Tibial nerve (tissue), 4 donors: ENCODE measurements at regions not wholly inside any gene's neighbourhood (a gene's known extent, or its start where the extent isn't known, plus 50 kb on each side); places are given as distances from the start of the nearest gene placed in this dataset.
"Not testable (repeated sequence)": the region's sequence is repeated elsewhere in the genome, so short reads cannot be mapped to it uniquely, and the experiment has no call there.

ENCODE experiments used
- DNase-seq, 2 donors: peaks; one replicate each; pipeline ENCODE4 v3.0.0-alpha.2; 2019; ENCODE audit warnings: low spot score in 2 of 2
- H3K27ac ChIP-seq, 4 donors: fragments of 200-600 bp; sonication (generic) in 3 of 4; one replicate each; pipeline ENCODE4 v1.5.1; 2017 to 2019; ENCODE audit warnings: mild to moderate bottlenecking in 1 of 4
- H3K27me3 ChIP-seq, 2 donors: fragments of 200-600 bp; sonication (generic) in 1 of 2; one replicate each; pipeline versions ENCODE4 v1.5.1 to v1.6.0; 2017 to 2019
- H3K36me3 ChIP-seq, 3 donors: fragments of 200-600 bp; sonication (generic); one replicate each; pipeline ENCODE4 v1.5.1; 2018 to 2019
- H3K4me1 ChIP-seq, 4 donors: fragments of 200-600 bp; sonication (generic) in 3 of 4; one replicate each; pipeline ENCODE4 v1.5.1; 2017 to 2019
- H3K4me3 ChIP-seq, 4 donors: fragments of 200-600 bp; sonication (generic) in 3 of 4; one replicate each; pipeline ENCODE4 v1.5.1; 2017 to 2019; ENCODE audit warnings: mild to moderate bottlenecking in 1 of 4, moderate library complexity in 1 of 4
- H3K9me3 ChIP-seq, 4 donors: fragments of 200-600 bp; sonication (generic) in 3 of 4; one replicate each; pipeline ENCODE4 v1.5.1; 2017 to 2019
- EP300 ChIP-seq, 2 donors: sonication (generic); formaldehyde crosslinking; IDR thresholded peaks; one replicate each; pipeline ENCODE4 v1.6.1; 2017; ENCODE audit warnings: antibody characterized with exemption in 2 of 2, mild to moderate bottlenecking in 1 of 2
- POLR2A ChIP-seq, 2 donors: fragments of 450-650 bp; IDR thresholded peaks; one replicate each; pipeline ENCODE4 v1.6.1; 2017; ENCODE audit warnings: antibody characterized with exemption in 2 of 2, mild to moderate bottlenecking in 2 of 2, moderate library complexity in 2 of 2
- WGBS, 2 donors: methylation state at CpG; one replicate each; pipeline ENCODE4 v1.1.5; 2018; 5-methylcytosine and 5-hydroxymethylcytosine counted together
- TF ChIP-seq, protein P1 (sequence below), 5 experiments: fragments of 200-600 bp in 3 of 5; fragments of 450-650 bp in 2 of 5; sonication (generic) in 3 of 5; IDR thresholded peaks; one replicate each; pipeline ENCODE4 v1.5.1; 2016 to 2019; ENCODE audit warnings: antibody characterized with exemption in 5 of 5, mild to moderate bottlenecking in 3 of 5, moderate library complexity in 2 of 5

DNA sequence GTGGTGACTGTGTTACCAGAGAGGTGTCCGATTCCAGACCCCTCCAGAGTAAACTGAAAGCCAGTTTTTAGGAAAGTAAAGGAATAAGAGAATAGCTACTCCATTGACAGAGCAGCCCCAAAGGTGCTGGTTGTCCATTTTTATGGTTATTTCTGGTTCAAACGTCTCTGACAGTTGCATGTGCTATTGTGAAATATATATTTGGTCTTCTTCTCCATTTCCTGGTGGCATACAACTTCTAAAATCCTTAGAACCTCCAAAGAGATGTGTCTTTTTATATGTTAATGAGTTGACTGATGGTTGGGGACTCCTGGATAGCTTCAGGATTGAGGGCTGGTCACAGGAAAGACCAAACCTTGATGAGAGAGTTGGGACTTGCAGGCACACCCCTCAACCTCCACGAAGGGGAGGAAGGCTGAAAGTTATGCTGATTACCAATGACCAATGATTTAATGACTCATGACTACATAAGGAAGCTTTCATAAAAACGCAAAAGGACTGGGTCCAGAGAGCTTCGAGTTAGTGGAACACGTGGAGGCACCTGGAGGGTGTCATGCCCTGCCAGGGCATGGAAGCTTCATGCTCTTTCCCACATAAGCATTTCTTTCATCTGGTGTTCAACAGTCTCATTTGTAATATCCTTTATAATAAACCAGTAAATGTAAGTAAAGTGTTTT, 100.7 kb downstream of the SLC16A1 start:
- no peak for DNase-seq
- 52 to 56% methylated on average over 6 of the region's 6 CpGs for WGBS, 2 donors
- TF ChIP-seq POLR2A (IDR thresholded peaks at IDR 0.05) (no peak), EP300 (IDR thresholded peaks at IDR 0.05) (no peak)
- TF ChIP-seq, protein P1, sequence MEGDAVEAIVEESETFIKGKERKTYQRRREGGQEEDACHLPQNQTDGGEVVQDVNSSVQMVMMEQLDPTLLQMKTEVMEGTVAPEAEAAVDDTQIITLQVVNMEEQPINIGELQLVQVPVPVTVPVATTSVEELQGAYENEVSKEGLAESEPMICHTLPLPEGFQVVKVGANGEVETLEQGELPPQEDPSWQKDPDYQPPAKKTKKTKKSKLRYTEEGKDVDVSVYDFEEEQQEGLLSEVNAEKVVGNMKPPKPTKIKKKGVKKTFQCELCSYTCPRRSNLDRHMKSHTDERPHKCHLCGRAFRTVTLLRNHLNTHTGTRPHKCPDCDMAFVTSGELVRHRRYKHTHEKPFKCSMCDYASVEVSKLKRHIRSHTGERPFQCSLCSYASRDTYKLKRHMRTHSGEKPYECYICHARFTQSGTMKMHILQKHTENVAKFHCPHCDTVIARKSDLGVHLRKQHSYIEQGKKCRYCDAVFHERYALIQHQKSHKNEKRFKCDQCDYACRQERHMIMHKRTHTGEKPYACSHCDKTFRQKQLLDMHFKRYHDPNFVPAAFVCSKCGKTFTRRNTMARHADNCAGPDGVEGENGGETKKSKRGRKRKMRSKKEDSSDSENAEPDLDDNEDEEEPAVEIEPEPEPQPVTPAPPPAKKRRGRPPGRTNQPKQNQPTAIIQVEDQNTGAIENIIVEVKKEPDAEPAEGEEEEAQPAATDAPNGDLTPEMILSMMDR (IDR thresholded peaks at IDR 0.05) = no peak
- peak overlapping the region in 1 of 4 donors; percentile 29 for H3K4me3 ChIP-seq
- peaks cover 0 to 13% of the 10 kb centered on the region in 2 donors for H3K27me3 ChIP-seq
- no peak overlapping the region for H3K27ac ChIP-seq
- no peaks in the 10 kb centered on the region for H3K4me1 ChIP-seq
- no peaks in the 10 kb centered on the region for H3K36me3 ChIP-seq
- no peaks in the 10 kb centered on the region for H3K9me3 ChIP-seq

DNA sequence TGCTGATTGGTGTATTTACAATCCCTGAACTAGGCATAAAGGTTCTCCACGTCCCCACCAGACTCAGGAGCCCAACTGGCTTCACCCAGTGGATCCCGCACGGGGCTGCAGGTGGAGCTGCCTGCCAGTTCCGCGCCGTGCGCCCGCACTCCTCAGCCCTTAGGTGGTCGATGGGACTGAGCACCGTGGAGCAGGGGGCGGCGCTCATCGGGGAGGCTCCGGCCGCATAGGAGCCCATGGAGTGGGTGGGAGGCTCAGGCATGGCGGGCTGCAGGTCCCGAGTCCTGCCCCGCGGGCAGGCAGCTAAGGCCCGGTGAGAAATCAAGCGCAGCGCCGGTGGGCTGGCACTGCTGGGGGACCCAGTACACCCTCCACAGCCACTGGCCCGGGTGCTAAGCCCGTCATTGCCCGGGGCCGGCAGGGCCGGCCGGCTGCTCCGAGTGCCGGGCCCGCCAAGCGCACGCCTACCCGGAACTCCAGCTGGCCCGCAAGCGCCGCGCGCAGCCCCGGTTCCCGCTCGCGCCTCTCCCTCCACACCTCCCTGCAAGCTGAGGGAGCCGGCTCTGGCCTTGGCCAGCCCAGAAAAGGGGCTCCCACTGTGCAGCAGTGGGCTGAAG, 101.5 kb downstream of the SLC16A1 start:
- H3K27me3 ChIP-seq = peaks cover 0 to 21% of the 10 kb centered on the region in 2 donors
- H3K4me3 ChIP-seq = peak overlapping the region in 3 of 4 donors; percentile 11 to 29 (median 15)
- DNase-seq, H3K4me1 ChIP-seq, H3K27ac ChIP-seq, H3K36me3 ChIP-seq, H3K9me3 ChIP-seq: not testable (repeated sequence)
- 14 to 28% methylated on average over 33 to 37 of the region's 45 CpGs for WGBS, 2 donors

DNA sequence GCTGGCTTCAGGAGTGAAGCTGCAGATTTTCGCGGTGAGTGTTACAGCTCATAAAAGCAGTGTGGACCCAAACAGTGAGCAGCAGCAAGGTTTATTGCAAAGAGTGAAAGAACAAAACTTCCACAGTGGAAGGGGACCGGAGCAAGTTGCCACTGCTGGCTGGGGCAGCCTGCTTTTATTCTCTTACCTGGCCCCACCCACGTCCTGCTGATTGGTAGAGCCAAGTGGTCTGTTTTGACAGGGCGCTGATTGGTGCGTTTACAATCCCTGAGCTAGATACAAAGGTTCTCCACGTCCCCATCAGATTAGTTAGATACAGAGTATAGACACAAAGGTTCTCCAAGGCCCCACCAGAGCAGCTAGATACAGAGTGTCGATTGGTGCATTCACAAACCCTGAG, 102.1 kb downstream of the SLC16A1 start:
- DNase-seq, H3K4me3 ChIP-seq, H3K36me3 ChIP-seq, H3K9me3 ChIP-seq, H3K27ac ChIP-seq: not testable (repeated sequence)
- H3K27me3 ChIP-seq = peaks cover 0 to 25% of the 10 kb centered on the region in 2 donors
- peaks cover 0 to 10% (median 4%) of the 10 kb centered on the region in 4 donors for H3K4me1 ChIP-seq
- 80 to 93% methylated on average over 8 of the region's 8 CpGs for WGBS, 2 donors

DNA sequence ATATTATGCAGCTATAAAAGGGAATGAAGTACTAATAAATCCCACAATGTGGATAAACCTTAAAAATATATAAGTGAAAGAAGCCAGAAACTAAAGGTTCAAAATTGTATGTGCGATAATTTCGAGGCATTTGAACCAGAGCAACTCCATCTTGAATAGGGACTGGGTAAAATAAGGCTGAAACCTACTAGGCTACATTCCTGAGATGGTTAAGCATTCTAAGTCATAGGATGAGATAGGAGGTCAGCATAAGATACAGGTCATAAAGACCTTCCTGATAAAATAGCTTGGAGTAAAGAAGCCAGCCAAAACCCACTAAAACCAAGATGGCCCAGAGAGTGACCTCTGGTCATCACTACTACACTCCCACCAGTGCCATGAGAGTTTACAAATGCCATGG, 103.1 kb downstream of the SLC16A1 start:
- Histone ChIP-seq H3K4me3 (no peak overlapping the region), H3K4me1 (peaks cover 0 to 10% (median 4%) of the 10 kb centered on the region in 4 donors), H3K36me3 (no peaks in the 10 kb centered on the region), H3K9me3 (no peaks in the 10 kb centered on the region), H3K27me3 (peaks cover 0 to 25% of the 10 kb centered on the region in 2 donors), H3K27ac (no peak overlapping the region)
- TF ChIP-seq POLR2A (IDR thresholded peaks at IDR 0.05) = no peak
- TF ChIP-seq, protein P1 (IDR thresholded peaks at IDR 0.05) = no peak
- no peak for TF ChIP-seq EP300 (IDR thresholded peaks at IDR 0.05)
- no peak for DNase-seq
- 92 to 98% methylated on average over 2 of the region's 2 CpGs for WGBS, 2 donors

DNA sequence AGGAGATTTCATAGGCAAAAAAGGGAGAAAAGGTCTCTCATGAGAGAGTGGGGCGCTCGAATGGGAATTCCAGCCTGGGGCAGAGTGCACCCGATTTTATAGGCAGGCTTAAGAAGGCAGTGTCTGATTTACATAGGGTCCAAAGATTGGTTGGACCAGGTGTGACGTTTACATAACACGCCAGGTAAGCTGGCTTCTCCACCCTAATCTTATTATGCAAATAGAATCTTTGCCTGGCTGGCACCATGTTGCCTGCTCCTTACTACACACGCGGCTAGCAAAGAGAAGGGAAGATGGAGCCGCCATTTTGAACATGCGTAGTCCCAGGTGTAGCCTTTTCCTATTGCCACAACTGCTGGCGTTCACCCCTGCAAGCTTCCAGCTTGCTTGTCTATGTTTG, 103.7 kb downstream of the SLC16A1 start:
- no peaks in the 10 kb centered on the region for H3K36me3 ChIP-seq
- WGBS, 2 donors = 90 to 92% methylated on average over 10 of the region's 10 CpGs
- H3K9me3 ChIP-seq = no peaks in the 10 kb centered on the region
- no peak overlapping the region for H3K27ac ChIP-seq
- no peak for DNase-seq
- peaks cover 0 to 25% of the 10 kb centered on the region in 2 donors for H3K27me3 ChIP-seq
- TF ChIP-seq POLR2A (IDR thresholded peaks at IDR 0.05) (no peak), EP300 (IDR thresholded peaks at IDR 0.05) (no peak)
- TF ChIP-seq, protein P1 (IDR thresholded peaks at IDR 0.05) = no peak
- H3K4me3 ChIP-seq = no peak overlapping the region
- peaks cover 0 to 10% (median 4%) of the 10 kb centered on the region in 4 donors for H3K4me1 ChIP-seq

DNA sequence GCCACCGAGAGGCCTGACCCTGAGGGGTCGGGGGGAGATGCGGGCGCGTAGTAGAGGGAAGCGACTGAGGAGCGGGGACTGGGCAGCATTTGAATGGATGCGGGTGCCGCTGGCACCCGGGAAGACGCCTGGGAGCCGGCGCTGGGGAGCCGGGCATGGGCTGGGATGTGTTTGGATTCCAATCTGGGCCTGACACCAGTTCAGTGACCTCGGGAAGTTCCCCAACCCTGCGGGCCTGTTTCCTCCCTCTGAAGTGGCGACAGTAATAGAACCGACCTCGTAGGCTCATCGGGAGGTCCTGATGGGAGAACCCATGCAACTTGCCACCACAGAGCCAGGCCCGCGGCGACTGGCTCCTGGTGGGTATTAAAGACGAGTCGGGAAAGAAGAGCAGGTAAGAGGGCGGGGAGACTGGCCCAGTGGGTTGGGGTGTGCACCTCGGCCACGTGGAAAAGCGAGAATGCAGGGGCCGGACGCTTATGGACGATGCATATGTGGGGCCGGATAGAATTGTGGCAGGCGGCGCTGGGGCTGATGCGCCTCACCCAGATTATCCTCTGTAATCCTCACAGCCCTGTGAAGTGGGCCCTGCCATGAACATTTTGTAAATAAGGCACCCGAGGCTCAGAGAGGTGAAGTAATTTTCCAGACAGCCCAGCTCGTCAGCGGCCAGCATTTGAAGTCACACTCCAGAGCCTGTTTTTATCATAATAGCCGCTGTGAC, 105.8 kb downstream of the SLC16A1 start:
- no peak for DNase-seq
- WGBS, 2 donors = 36 to 38% methylated on average over 39 to 40 of the region's 40 CpGs
- H3K36me3 ChIP-seq = no peaks in the 10 kb centered on the region
- peak overlapping the region in 3 of 4 donors; percentile 18 to 45 (median 27) for H3K4me3 ChIP-seq
- H3K4me1 ChIP-seq = peaks cover 0 to 10% (median 4%) of the 10 kb centered on the region in 4 donors
- no peak overlapping the region for H3K27ac ChIP-seq
- TF ChIP-seq POLR2A (IDR thresholded peaks at IDR 0.05) = no peak
- TF ChIP-seq, protein P1 (IDR thresholded peaks at IDR 0.05) = no peak
- no peak for TF ChIP-seq EP300 (IDR thresholded peaks at IDR 0.05)
- H3K9me3 ChIP-seq = no peaks in the 10 kb centered on the region
- H3K27me3 ChIP-seq = peaks cover 0 to 25% of the 10 kb centered on the region in 2 donors
